BJ (cell line): ENCODE measurements at regions not wholly inside any gene's neighbourhood (a gene's known extent, or its start where the extent isn't known, plus 50 kb on each side); places are given as distances from the start of the nearest gene placed in this dataset.

Experiments
- CTCF ChIA-PET: fragments of 350-600 bp; formaldehyde crosslinking; extraction: SDS; loops from one replicate; lab custom pipeline; 2021; ENCODE audit warnings: antibody characterized with exemption, inconsistent platforms; lab: Yijun Ruan, JAX
- POLR2A ChIA-PET: fragments of 300-600 bp; sonication (Branson Sonifier 250); formaldehyde crosslinking; extraction: SDS; loops from one replicate; lab custom pipeline; 2021; ENCODE audit warnings: antibody characterized with exemption; lab: Charles Lee
- DNase-seq: peaks from one replicate; pipeline ENCODE4 v3.0.0-alpha.2; 2011; ENCODE audit warnings: low read depth
- H3K27me3 ChIP-seq: 2 replicates; pipeline ENCODE4 v1.6.0; 2011; ENCODE audit warnings: low read length; ENCODE audit not compliant: control insufficient read depth, insufficient read depth
- H3K36me3 ChIP-seq: 2 replicates; pipeline ENCODE4 v1.5.1; 2011; ENCODE audit warnings: low read length; ENCODE audit not compliant: control insufficient read depth, insufficient read depth
- H3K4me3 ChIP-seq: 2 replicates; pipeline ENCODE4 v1.5.1; 2011; ENCODE audit warnings: low read depth, mild to moderate bottlenecking, control low read depth, low read length
- TF ChIP-seq, protein P1 (sequence below): IDR thresholded peaks from 2 replicates; pipeline ENCODE4 v1.5.1; 2011; ENCODE audit warnings: low read depth, mild to moderate bottlenecking, control low read depth, inconsistent platforms, low read length, moderate library complexity; ENCODE audit not compliant: insufficient read depth

DNA sequence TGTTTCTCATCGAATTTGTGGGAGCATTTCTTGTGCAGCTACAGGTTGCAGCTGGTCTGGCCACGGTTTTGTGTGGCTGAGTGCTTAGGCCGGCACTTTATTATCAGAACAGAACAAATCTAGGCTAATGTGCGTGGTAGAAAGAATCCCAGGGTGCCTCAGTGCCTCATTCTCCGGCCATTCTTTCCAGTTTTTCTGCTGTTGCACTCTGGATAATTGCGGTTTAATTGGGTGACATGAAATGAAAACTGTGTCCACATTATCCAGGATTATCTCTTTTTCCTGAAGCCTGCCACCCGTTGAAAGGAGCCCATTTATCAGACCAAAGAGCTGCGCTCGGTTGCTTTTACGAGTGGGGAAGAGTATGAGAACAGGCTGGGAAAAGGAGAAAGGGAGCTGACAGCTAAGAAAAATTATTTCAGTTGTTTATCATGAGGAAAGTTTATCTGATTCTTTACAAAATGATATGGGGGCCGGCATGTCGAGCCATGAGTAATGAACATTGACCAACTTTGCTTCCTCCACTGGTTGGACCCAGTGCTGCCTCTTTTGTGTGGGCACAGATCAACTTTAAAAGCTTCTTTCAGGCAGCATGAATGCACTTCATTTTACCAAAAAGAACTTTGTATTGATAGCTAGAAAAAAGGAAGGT is 117.0 kb upstream of the SOX21 start:
- no peak for DNase-seq
- ChIA-PET CTCF (no interaction called here), POLR2A (no interaction called here)
- Histone ChIP-seq H3K36me3 (no peaks in the 10 kb centered on the region), H3K27me3 (no peaks in the 10 kb centered on the region), H3K4me3 (no peak overlapping the region)
- TF ChIP-seq, protein P1, sequence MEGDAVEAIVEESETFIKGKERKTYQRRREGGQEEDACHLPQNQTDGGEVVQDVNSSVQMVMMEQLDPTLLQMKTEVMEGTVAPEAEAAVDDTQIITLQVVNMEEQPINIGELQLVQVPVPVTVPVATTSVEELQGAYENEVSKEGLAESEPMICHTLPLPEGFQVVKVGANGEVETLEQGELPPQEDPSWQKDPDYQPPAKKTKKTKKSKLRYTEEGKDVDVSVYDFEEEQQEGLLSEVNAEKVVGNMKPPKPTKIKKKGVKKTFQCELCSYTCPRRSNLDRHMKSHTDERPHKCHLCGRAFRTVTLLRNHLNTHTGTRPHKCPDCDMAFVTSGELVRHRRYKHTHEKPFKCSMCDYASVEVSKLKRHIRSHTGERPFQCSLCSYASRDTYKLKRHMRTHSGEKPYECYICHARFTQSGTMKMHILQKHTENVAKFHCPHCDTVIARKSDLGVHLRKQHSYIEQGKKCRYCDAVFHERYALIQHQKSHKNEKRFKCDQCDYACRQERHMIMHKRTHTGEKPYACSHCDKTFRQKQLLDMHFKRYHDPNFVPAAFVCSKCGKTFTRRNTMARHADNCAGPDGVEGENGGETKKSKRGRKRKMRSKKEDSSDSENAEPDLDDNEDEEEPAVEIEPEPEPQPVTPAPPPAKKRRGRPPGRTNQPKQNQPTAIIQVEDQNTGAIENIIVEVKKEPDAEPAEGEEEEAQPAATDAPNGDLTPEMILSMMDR: no peak

DNA sequence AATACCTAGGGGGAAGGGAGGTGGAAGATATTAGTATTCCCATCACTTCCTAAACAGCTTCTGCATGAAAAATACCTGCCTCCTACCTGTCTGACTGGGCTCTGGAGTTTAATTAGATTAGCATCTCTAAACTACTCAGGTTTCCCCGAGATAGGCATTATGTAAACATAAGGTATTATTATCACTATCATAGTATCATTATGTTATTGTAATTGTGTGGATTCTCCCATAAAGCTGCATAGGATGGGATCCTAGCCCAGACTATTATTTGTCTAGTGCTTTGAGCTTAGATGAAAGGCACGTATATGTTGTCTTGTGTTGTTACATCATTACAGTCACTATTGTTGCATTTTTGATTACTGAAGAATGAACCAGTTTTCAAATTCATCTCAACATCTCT is 115.2 kb upstream of the SOX21 start:
- no peak for DNase-seq
- no peaks in the 10 kb centered on the region for H3K27me3 ChIP-seq
- POLR2A ChIA-PET: no interaction called here
- H3K36me3 ChIP-seq: no peaks in the 10 kb centered on the region
- CTCF ChIA-PET: no interaction called here
- TF ChIP-seq, protein P1: no peak
- no peak overlapping the region for H3K4me3 ChIP-seq

DNA sequence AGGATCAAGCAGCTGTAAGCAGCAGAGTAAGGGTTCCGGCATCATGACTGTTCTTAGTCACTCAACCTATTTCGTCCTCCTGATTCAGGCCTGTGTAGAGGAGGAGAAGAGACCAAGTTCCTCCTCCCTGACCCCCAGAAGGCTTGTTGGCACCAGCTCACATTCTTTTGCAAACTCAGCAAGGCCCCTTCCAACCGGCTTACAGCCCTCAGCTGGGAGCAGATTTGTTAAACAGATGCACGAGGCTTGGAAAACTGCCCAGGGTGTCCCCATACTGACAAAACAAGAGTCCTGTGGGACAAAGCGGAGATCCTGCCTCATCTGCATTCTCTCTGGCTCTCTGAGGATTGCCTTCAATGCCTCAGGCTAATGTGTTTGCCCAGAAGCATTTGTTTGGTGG is 113.2 kb upstream of the SOX21 start:
- CTCF ChIA-PET: no interaction called here
- Histone ChIP-seq H3K27me3 (no peaks in the 10 kb centered on the region), H3K36me3 (no peaks in the 10 kb centered on the region), H3K4me3 (no peak overlapping the region)
- POLR2A ChIA-PET: no interaction called here
- no peak for DNase-seq
- TF ChIP-seq, protein P1: no peak

GRCh38 chr13:94824601-94825000 is 112.3 kb upstream of the SOX21 start:
- ChIA-PET POLR2A (no interaction called here), CTCF (no interaction called here)
- no peaks in the 10 kb centered on the region for H3K27me3 ChIP-seq
- TF ChIP-seq, protein P1: no peak
- no peak overlapping the region for H3K4me3 ChIP-seq
- no peaks in the 10 kb centered on the region for H3K36me3 ChIP-seq
- DNase-seq: no peak

DNA sequence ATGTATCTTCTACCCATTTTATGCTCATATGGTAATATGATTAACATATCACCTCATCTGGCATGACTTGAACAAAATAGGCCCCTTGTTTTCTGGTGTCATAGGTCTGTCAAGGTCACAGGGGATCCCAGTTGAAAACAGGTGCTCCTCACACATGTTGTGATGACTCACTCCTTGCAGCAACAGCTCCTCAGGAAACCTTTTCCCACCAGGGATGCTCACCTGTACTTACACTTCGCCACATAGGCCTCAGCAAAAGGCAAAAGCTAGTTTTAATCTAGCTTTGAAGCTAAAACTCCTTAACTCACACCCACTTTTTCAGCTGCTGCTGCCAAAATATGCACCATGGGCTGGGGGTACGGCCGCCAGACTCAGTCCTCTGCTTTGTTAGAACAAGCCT is 110.0 kb upstream of the SOX21 start:
- H3K4me3 ChIP-seq: no peak overlapping the region
- ChIA-PET POLR2A (no interaction called here), CTCF (no interaction called here)
- TF ChIP-seq, protein P1: no peak
- no peaks in the 10 kb centered on the region for H3K36me3 ChIP-seq
- DNase-seq: no peak
- no peaks in the 10 kb centered on the region for H3K27me3 ChIP-seq
